Lung microvascular endothelial cell (primary cell): ENCODE measurements at regions not wholly inside any gene's neighbourhood (a gene's known extent, or its start where the extent isn't known, plus 50 kb on each side); places are given as distances from the start of the nearest gene placed in this dataset.

Experiments used
- DNase-seq, 2 donors: peaks; one replicate each; pipeline versions ENCODE4 v3.0.0 to v3.0.0-alpha.2; 2010; ENCODE audit warnings: low read depth in 2 of 2

DNA sequence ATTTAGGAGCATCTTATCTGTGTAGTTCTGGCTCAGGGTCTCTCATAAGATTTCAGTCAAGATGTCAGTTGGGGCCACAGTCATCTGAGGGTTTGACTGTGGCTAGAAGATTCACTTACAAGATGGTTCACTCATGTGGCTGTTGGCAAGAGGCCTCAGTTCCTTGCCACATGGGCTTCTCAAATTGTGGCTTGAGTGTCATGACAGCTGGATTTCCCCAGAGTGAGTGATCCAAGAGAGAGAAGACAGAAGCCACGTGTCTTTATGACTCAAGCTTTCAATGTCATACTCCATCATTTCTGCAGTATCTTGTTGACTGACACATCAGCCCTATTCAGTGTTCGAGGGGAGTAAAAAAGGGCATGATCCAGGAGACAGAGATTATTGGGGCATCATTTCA lies 131.3 kb upstream of the AP1S2 start:
- peak in 1 of 2 donors; percentile 13 for DNase-seq

DNA sequence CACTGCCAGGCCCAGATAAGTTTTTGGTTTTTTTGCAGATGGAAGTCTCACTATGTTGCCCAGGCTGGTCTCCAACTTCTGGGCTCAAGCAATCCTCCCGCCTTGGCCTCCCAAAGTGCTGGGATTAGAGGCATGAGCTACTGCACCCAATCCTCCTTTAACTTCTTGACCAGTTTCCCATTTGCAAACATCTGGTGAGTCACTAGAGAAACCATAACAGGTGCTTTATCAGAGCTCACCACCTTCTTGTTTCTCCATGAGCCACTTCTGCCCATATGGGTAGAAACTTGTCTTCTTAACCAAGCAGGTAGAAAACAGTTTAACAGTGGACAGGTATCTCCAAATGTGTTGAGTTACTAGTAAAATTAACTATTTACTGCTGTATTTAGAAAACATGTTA lies 128.4 kb upstream of the AP1S2 start:
- DNase-seq: no peak

DNA sequence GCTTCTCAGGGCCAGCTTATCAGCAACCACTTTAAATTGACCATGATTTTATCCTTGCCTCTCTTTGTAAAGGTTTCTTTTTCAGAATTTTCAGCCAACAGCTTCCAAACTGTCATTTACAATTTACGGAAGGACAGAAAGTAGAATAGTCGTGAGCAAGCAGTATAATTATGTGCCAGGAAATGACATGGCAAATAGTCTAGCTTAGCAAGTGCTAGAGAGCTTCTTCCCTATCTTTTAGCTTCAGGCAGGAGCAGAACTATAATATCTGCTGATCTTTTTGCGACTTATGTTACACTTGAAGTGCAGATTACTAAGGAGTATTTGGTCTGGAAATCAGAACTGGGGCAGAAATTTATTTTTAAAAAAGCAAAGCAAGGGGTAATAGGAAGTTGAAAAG lies 123.0 kb upstream of the AP1S2 start:
- DNase-seq: peak; percentile 16 to 23

- no peak for DNase-seq
These were observed 121.8 kb upstream of the AP1S2 start for GRCh38 chrX:15976396-15976795.

- no peak for DNase-seq
These were observed 119.3 kb upstream of the AP1S2 start for GRCh38 chrX:15973946-15974345.

GRCh38 chrX:15973299-15973698 lies 118.7 kb upstream of the AP1S2 start:
- DNase-seq: peak; percentile 48 to 70

GRCh38 chrX:15971696-15972095 lies 117.1 kb upstream of the AP1S2 start:
- no peak for DNase-seq

GRCh38 chrX:15963858-15964257 lies 109.2 kb upstream of the AP1S2 start:
- DNase-seq: no peak

DNA sequence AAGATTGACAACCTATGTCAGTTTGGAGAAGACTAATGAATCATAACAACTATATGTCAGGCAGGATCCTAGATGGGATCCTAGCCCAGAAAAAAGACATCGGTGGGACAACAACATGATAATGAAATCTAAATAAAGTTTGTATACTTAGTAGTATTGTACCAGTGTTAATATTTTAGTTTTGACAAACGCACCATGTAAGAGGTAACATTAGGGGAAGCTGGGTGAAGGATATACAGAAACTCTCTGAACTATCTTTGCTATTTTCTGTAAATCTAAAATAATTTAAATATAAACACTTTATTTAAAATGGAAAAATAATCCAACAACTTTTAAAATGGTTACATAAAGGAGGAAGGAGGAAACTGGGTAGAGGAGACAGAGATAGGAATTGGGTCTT lies 105.6 kb upstream of the AP1S2 start:
- DNase-seq: no peak

DNA sequence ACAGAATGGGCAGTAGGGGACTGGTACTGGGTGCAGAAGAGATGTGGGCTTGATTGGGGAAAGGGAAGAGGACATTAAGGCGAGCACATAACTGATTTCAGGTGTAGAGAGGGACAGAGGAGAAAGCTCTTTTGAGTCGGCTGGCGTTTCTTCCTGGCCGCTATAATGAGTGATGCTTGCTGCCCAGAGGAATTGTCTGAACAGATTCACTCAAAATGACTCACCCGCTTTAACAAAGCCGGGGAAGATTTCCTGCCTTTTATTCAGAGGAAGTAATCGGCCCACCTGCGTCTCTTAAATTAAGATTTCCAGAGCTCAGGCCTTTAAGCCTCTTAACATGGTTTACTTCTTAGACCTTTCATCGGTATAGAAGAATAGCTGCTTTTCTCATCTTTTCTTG lies 102.1 kb upstream of the AP1S2 start:
- DNase-seq: peak in 1 of 2 donors; percentile 30

- DNase-seq: no peak
These were observed 99.2 kb upstream of the AP1S2 start for GRCh38 chrX:15953801-15954200.

DNA sequence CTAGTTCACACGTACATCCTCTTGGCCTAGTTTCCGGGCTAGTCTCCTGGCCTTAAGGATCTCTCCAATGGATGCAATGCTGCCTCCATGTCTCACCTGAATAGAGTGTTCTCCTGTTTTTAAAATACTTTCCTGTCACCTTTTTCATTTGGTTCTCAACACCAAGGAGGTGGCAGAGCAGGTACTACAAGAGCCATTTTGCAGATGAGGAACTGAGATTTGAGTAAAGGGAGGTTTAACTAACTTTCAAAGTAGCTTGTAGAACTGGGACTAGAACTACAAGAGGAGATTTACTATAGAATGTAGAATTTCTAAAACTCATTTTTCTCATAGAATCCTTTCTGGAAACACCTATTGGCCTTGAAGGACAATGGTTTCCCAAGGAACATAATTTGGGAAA lies 97.6 kb upstream of the AP1S2 start:
- no peak for DNase-seq

GRCh38 chrX:15948318-15948660 lies 93.7 kb upstream of the AP1S2 start:
- DNase-seq: no peak

DNA sequence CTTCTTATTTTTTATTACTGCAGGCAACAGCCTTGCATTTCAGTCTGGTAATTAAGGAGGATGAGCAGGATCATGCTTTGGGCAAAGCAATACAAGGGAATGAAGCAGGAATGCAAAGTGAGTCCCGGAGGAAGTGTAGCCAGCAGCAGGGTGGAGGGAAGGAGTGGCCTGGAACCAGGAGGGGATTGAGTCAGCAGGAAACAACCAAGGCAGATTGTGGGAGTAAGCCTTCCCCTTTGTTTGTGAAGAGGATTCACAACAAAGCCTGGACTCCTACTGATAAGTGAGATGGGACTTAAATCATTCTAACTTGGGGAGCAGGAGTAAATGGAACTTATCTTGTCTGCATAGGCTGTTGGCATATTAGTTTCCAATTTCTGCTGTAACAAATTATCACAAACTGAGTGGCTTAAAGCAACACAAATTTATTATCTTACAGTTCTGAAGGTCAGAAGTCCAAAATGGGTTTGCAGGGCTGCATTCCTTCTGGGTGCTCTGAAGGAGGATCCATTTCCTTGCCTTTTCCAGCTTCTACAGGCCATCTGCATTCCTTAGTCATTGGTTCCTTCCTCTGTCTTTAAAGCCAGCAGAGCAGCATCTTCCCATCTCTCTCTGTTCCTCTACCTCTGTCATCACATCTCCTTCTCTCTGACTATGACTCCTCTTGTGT lies 93.2 kb upstream of the AP1S2 start:
- DNase-seq: peak; percentile 29 to 58

GRCh38 chrX:15946783-15947580 lies 92.4 kb upstream of the AP1S2 start:
- DNase-seq: peak in 1 of 2 donors; percentile 23

DNA sequence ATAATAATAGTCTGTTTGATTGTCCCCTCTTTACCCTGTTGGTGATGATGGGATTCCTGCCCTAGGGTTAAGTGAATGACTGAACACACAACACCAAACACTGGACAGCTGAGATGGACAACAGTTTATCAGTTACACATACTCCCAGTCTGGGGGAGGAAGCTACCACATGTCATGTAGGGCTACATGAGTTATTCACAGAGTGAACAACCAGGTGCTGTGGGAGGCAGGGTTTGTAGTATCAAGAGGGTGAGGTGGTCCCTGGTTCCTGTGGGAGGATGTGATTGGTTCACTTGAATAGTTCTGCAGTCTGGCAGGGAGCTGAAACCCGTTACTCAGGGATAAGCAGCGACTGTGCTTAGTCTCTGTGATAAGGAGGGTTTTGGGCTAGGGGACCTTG lies 88.8 kb upstream of the AP1S2 start:
- DNase-seq: no peak

- no peak for DNase-seq
These were observed 87.7 kb upstream of the AP1S2 start for GRCh38 chrX:15942307-15942706.

GRCh38 chrX:15939737-15940136 lies 85.1 kb upstream of the AP1S2 start:
- no peak for DNase-seq

GRCh38 chrX:15938072-15938471 lies 83.5 kb upstream of the AP1S2 start:
- DNase-seq: no peak

DNA sequence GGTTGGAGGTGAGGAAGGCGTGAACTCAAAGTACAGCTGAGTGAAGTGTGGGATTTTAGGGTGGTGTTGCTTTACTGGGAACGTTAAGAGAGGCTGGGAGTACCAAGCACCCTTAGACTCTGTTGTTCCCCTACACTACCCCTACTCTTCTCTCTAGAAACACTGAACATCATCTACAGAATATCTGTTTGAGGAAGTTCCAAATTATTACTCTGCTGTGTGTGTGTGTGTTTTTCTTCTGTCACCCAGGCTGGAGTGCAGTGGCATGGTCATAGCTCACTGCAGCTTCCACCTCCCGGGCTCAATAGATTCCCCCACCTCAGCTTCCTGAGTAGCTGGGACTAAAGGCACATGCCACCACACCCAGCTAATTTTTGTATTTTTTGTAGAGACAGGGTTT lies 76.7 kb upstream of the AP1S2 start:
- DNase-seq: no peak

DNA sequence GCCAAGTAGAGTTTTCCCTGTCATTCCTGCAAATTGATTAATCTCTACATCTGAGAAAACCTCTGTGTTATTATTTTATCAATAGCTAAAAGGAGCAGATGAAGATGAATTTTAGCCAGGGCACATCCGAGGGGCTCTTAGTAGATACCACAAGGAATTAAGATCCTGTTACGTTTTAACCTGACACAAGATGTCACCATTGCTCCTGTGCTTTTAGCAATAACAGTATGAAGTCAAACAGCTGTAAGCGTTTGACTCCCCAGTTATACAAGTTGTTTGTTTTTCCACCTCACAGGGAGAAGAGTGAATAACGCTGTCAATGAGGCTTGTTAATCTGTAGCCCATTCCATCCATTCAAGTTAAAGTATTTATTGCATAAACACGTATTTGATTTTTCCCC lies 76.0 kb upstream of the AP1S2 start:
- peak; percentile 43 to 44 for DNase-seq

GRCh38 chrX:15929194-15929593 lies 74.6 kb upstream of the AP1S2 start:
- DNase-seq: no peak

DNA sequence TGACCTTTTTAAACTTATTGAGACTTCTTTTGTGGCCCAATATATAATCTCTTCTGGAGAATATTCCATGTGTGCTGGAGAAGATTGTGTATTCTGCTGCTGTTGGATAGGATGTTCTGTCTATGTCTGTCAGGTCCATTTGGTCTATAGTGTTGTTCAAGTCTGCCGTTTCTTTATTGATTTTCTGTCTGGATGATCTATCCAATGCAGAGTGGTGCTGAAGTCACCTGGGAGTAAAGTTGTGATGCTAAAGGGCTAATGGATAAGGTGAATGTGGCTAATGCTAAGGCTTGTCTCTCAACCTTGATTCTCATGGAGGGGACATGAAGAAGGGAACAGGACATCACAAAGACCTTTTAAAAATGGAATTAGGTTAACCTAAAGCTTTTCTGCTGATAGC lies 72.0 kb upstream of the AP1S2 start:
- no peak for DNase-seq
